HEK293 (cell line): ENCODE measurements at regions not wholly inside any gene's neighbourhood (a gene's known extent, or its start where the extent isn't known, plus 50 kb on each side); places are given as distances from the start of the nearest gene placed in this dataset.

Experiments
- ATF2 ChIP-seq: fragments of 450-650 bp; formaldehyde crosslinking; IDR thresholded peaks from 2 replicates; pipeline ENCODE4 v1.5.1; 2016; ENCODE audit warnings: missing biosample characterization, missing genetic modification characterization, low read depth
- CTCF ChIP-seq: fragments of 450-650 bp; formaldehyde crosslinking; IDR thresholded peaks from 2 replicates; pipeline ENCODE4 v1.5.1; 2016; ENCODE audit warnings: missing biosample characterization, missing genetic modification characterization
- EGR2 ChIP-seq: fragments of 450-650 bp; formaldehyde crosslinking; IDR thresholded peaks from 2 replicates; pipeline ENCODE4 v1.5.1; 2016; ENCODE audit warnings: low read depth, missing biosample characterization, missing genetic modification characterization
- GLIS1 ChIP-seq: fragments of 450-650 bp; formaldehyde crosslinking; IDR thresholded peaks from 2 replicates; pipeline ENCODE4 v1.5.1; 2016; ENCODE audit warnings: missing biosample characterization, missing genetic modification characterization
- HIC1 ChIP-seq: fragments of 450-650 bp; formaldehyde crosslinking; IDR thresholded peaks from 2 replicates; pipeline ENCODE4 v1.5.1; 2016; ENCODE audit warnings: missing biosample characterization, missing genetic modification characterization
- MEIS1 ChIP-seq: sonication (generic); formaldehyde crosslinking; IDR thresholded peaks from 2 replicates; pipeline ENCODE4 v1.8.1; 2022; ENCODE audit warnings: missing genetic modification reagents, mild to moderate bottlenecking, borderline replicate concordance
- ZBTB1 ChIP-seq: fragments of 450-650 bp; formaldehyde crosslinking; IDR thresholded peaks from 2 replicates; pipeline ENCODE4 v1.5.1; 2016; ENCODE audit warnings: missing biosample characterization, missing genetic modification characterization
- ZBTB49 ChIP-seq: fragments of 450-650 bp; formaldehyde crosslinking; IDR thresholded peaks from 2 replicates; pipeline ENCODE4 v1.5.1; 2016; ENCODE audit warnings: missing biosample characterization, missing genetic modification characterization, low read depth
- ZNF324 ChIP-seq: fragments of 450-650 bp; formaldehyde crosslinking; IDR thresholded peaks from 2 replicates; pipeline ENCODE4 v1.5.1; 2016; ENCODE audit warnings: missing biosample characterization, missing genetic modification characterization
- ZNF341 ChIP-seq: fragments of 450-650 bp; formaldehyde crosslinking; IDR thresholded peaks from 2 replicates; pipeline ENCODE4; 2016; ENCODE audit warnings: low read depth, missing biosample characterization, missing genetic modification characterization
- ZNF555 ChIP-seq: fragments of 450-650 bp; formaldehyde crosslinking; conservative IDR thresholded peaks from 2 replicates; pipeline ENCODE4 v1.5.1; 2017; ENCODE audit warnings: missing biosample characterization, mild to moderate bottlenecking, missing genetic modification characterization, inconsistent platforms
- ZNF580 ChIP-seq: fragments of 450-650 bp; formaldehyde crosslinking; IDR thresholded peaks from 2 replicates; pipeline ENCODE4 v1.5.1; 2016; ENCODE audit warnings: missing biosample characterization, missing genetic modification characterization
- ZNF843 ChIP-seq: fragments of 450-650 bp; formaldehyde crosslinking; IDR thresholded peaks from 2 replicates; pipeline ENCODE4 v1.5.1; 2016; ENCODE audit warnings: missing biosample characterization, missing genetic modification characterization

GRCh38 chr7:136290351-136290750 lies 313.2 kb upstream of the MTPN start:
- TF ChIP-seq ZNF341 (tag by site-specific recombination) (no peak), CTCF (tag by site-specific recombination) (no peak), ZNF843 (tag by site-specific recombination) (no peak), HIC1 (no peak), ZNF580 (tag by site-specific recombination) (no peak), EGR2 (tag by site-specific recombination) (no peak), GLIS1 (no peak), ZBTB49 (tag by site-specific recombination) (no peak), ATF2 (no peak), ZNF555 (no peak), ZNF324 (tag by site-specific recombination) (no peak), MEIS1 (CRISPR knock-in tag) (no peak), ZBTB1 (tag by site-specific recombination) (no peak)
